Medulla oblongata (tissue), 1 donor: ENCODE measurements at regions not wholly inside any gene's neighbourhood (a gene's known extent, or its start where the extent isn't known, plus 50 kb on each side); places are given as distances from the start of the nearest gene placed in this dataset.
"Not testable (repeated sequence)": the region's sequence is repeated elsewhere in the genome, so short reads cannot be mapped to it uniquely, and the experiment has no call there.

Experiments
- DNase-seq: peaks from one replicate; pipeline ENCODE4 v3.0.0-alpha.2; 2015; ENCODE audit errors: extremely low spot score

DNA sequence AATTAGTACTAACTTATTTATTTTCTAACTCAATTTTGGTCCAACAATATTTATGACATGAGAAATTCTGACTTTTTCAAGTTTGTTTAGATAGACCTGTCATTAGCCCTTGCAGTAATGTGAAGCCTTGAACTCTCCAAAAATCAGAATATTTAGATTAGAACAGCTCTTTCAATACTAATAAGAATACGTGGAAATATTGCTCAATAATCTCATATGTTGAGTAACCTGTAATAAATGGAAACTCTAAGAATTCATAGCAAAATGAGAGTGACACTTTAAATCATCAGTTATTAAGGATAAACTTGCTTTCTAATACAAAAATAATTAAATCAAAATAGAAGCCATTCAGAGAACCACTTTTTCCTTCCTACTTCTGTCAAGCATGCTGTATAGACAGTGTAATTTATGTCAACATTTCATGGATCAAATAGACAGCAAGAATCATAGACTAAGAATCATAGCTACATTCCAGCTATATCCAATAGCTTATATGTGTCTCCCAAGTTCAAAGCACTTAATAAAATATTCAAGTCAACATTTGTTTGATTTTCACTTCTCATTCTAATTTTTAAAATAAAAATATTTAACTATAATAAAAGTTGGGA lies 710.3 kb upstream of the SOX11 start:
- no peak for DNase-seq

DNA sequence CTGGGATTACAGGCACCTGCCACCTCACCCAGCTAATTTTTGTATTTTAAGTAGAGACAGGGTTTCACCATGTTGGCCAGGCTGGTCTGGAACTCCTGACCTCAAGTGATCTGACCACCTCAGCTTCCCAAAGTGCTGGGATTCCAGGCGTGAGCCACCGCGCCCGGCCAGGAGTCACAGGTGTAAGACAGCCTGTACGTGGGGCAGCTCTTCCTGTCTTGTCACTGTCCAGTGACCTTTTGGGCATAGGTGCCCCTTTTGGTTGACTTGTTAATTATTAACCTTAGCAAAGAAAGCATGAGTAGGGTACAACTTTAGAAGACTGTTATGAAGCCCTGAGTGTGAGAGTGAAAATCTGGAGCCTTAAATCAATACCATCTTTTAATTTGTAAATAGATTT lies 703.7 kb upstream of the SOX11 start:
- not testable (repeated sequence) for DNase-seq

DNA sequence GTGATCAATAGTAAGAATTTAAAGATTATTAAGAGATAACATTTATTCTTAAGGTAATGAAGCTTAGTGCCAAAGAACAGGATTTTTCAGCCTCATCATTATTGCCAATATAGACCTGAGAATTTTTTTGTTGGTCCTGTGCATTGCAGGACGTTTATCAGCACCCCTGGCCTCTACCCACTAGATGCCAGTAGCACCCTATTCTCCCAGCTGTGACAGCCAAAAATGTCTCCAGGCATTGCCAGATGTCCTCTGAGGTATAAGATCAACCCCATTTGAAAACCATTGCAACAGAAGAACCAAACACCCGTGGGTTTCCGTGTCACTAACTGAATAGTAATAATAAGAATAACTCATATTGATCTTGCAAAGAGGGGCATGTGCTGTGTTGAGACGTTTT lies 700.0 kb upstream of the SOX11 start:
- no peak for DNase-seq

DNA sequence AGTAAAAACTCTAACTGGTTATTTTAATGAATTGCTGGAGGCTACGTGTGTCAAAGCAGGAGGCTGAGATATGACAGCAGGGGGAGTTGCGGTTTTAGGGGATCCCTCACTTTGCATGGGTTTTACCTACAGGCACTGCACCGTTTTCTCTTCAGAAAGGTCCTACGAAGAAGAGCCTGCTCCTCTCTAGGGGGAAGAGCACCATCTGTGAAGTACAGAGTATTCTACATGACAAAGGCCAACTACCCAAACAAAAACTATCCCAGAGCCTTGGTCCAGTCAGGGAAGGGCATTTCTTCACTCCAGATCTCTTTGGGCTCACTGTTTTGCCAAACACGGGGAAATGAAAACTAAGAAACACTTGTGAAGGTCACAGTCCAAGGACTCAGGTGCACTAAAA lies 696.7 kb upstream of the SOX11 start:
- no peak for DNase-seq

DNA sequence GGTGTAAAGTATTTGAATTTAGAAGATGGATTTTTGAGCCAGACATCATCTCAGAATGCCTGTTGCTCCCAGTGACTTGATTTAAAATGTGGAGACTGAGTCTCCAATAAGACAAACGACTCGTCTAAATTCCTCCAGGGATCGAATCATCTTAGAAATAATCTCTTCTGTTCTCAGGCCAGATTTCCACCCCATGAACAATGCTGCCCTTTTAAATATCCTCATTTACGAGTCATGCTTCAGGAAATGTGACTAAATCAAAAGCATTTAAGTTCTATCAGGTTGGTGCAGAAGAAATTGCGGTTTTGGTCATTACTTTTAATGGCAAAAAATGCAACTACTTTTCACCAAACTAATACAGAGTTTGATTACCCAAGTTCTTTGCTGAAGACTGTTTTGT lies 684.6 kb upstream of the SOX11 start:
- DNase-seq, result no peak

DNA sequence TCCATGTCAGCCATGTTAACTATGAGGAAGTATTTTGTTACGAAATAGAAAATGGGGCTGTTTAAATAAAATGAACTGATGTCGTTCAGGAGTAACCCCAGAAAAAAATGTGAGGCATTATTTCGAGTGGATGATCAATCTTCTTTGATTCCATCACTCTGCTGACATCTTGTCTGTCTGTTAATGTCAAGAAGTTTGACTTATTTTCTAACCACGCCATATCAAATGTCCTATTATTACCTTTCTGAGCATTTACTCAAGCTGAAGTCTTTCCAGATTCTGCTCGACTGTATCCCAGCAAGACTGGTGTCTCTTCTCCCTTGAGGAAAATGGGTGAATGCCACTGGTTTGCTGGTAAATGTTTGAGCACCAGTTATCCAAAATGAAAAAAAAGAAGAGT lies 672.9 kb upstream of the SOX11 start:
- no peak for DNase-seq

DNA sequence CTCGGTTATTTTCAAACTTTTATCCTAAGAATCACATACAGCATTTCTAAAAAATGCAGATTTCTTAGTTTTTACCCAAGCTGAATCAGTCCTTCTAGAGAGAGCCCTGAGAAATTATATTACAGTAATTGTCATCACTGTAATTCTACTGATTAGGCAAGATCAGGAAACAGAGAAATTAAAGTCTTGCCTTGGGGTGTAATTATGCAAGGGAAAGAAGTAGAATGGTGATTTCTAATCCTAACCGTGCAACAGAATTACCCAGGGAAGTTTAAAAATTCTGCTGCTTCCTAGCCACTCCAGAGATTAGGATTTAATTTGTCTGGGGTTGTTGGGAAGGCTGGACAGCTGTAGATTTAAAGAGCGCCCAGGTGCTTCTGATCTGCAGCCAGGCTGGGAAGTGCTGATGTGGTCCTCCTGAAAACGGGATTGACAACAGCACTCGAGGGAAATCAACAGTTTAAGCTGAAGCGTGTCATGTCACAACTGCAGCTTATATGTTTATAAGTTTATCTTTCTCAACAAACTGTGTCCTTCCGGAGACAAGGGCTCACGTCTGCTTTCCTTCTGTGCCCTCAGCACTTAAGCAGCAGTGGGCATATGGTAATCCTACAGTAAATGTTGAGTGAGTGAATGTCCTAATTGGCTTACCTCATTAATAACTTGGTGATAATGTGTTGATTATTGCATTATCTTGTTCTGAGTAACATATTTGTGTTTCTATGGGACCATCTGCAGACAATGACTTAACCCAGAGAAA lies 671.9 kb upstream of the SOX11 start:
- no peak for DNase-seq

DNA sequence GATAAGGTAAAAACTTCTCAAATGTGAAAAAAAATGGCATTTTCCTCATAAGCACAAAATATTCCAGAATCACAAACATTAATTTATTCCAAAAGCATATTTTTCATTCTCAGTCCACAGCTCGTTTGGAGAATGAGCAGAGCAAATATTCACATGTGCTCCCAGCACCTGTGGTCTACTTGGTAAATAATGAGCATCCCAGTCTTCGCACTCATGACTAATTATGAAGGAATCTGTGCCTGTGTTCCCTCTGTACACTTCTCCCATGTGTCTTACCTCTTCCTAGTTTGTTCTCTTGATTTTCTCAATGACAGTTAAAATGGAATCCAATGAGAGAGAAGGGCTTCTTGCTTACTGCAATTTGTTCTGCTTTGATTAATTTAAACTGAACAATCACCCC lies 671.0 kb upstream of the SOX11 start:
- DNase-seq, result no peak

DNA sequence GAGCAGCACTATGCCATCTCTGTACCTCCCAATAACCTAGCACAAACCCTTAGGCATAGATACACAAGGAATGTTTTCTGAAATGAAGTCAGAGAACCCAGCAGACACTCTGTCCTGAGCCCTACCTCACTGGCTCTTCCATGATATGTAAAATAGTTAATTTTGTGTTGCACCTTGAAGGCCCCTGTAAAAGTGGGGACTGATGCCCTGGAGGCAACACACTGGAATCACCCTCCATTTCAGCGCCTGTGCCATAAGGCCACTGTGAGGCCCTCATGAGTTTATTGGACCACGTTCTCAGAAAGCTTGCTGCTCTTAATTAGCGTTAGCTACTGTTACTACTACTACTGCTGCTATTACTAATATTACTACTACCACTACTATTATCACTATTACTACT lies 670.1 kb upstream of the SOX11 start:
- DNase-seq, result no peak

DNA sequence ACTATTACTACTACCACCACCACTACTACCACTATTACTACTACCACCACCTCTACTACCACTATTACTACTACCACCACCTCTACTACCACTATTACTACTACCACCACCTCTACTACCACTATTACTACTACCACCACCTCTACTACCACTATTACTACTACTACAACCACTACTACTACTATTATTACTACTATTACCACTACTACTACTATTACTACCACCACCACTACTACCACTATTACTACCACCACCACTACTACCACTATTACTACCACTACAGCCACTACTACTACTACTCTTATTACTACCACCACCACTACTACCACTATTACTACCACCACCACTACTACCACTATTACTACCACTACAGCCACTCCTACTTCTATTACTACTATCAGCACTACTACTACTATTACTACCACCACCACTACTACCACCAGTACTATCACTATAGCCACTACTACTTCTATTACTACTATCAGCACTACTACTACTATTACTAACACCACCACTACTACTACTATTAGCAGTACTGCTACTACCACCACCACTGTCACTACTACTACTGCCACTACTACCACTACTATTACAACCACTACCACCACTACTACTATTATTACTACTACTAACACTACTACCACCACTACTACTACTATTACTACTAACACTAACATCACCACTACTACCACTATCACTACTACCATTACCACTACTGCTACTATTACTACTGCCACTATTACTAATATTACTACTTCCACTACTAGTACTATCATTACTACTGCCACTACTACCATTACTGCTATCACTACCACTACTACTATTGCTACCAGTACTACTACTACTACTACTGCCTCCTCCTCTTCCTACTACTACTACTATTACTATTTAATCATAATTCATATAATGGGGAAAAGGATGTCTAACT lies 669.2 kb upstream of the SOX11 start:
- not testable (repeated sequence) for DNase-seq

DNA sequence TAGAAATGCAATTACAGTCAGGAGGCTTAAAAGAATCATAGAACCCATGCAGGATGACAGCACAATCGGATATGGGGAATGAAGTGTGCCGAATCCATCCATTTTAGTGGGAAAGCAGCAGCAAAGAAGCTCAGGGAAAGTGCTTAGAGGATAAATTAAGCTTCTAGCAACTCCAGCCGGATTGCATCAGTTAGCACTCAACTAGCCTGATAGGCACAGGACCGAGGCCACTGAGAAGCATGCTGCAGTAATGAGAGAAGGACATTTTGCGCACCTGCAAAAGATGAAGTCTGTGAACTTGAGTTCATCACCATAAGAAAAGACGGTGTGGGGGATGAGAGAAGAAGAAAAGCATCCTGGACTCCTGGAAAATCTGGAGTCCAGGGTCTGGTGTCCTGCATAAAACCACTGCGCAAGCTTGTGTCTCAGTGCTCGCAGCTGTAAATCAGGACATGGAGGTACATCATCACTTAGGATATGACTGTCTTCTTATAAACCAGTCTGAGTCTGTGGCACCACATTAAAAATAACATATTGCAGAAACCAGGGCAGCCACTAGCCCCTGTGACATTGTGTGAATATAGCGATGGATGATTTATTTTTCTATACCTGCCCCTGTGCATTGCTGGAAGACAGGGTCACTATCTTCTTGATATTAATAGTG lies 665.5 kb upstream of the SOX11 start:
- DNase-seq, result no peak

DNA sequence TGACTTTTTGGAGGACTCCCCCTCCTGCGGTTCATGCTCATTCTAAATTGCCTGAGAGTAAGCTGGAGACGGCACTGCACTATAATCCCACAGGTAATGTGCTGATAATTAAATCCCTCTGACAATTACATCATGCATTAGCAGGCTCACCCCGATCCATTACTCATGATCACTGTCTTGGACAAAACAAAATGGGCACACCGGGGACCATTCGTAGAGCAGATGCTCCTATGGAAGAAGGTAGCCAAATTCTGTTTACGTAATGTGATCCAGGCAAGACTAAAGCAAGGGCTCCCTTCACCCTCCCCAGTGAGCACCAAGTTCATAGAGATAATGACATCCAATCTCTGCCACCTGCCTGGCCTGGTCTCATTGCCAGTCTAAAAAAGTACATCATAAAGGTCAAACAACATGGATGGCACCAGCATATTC lies 657.1 kb upstream of the SOX11 start:
- no peak for DNase-seq

DNA sequence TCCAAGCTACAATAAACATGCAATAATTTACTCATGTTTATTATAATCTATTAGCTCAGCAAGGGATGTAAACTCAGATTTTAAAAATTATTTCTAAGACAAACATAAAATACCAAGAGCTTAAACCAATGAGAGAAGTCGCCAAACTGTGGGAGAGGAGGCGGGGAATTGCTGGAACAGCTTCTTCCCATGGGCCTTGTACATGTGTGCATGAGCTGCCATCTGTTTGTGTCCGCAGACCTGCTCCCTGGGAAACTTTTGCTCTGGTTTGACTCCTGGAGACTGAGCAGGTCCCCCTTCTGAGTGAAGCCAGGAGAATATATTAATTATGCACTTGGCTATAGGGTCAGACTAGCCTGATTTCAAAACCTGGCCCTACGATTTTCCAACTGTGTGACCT lies 655.9 kb upstream of the SOX11 start:
- no peak for DNase-seq

DNA sequence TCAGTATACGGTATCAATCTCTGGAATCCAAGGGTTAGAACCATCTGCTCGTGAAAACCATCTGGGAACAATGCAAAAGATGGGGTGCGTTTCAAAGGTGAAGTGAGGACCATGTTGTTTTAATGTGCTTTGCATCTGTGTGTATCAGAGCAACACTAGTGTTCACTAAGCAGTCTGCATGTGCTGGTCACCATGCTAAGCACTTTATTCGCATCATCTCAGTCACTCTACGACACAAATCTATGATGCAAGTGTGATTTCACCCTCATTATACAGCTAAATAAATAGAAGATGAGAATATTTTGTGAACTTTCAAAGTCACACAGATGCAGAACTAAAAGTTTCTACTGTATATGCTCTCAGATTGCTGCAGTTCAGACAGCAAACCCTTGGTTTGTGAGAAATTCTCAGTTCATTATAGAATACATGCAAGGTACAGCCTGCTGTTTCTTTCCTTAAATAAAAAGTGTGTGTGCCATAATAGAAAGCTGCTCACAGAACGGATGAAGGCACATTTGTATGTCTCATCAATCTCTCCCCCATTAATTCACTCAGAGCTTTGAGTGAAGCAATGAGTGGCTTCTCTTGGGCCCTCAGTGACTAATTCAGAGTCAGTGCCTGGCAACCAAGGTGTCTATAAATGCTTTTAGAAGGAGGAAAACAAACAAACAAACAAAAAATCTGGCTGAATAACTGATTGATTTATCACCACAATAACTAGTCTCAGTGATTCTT lies 652.8 kb upstream of the SOX11 start:
- no peak for DNase-seq

DNA sequence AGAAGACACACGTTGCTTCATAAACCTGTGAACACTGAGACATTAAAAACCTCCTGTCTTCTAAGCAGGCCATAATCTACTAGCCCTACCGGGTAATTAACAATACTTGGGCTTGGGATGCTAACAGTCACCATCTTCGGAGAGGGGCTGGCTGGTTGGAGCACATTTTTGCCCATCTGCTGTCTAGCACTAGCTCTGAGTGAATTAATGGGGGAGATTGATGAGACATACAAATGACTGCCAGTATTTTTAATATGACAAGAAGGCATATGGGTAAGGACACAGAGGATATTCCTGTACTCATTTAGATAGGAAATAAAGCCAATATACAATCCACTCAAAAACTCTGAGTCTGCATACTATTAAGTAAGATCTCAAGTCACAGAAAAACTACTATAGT lies 651.6 kb upstream of the SOX11 start:
- no peak for DNase-seq

DNA sequence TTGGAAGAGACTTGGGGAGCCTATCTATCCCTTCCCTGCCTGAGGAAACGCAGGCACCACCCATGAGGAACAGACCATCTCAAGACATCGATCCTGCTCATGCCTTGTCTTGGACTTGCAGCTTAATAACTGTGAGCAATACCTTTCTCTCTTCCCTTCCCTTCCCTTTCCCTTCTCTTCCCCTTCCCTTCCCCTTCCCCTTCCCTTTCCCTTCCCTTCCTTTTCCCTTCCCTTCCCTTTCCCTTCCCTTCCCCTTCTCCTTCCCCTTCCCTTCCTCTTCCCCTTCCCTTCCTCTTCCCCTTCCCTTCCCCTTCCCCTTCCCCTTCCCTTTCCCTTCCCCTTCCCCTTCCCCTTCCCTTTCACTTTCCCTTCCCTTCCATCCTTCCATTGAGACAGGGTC lies 650.7 kb upstream of the SOX11 start:
- DNase-seq, result no peak

DNA sequence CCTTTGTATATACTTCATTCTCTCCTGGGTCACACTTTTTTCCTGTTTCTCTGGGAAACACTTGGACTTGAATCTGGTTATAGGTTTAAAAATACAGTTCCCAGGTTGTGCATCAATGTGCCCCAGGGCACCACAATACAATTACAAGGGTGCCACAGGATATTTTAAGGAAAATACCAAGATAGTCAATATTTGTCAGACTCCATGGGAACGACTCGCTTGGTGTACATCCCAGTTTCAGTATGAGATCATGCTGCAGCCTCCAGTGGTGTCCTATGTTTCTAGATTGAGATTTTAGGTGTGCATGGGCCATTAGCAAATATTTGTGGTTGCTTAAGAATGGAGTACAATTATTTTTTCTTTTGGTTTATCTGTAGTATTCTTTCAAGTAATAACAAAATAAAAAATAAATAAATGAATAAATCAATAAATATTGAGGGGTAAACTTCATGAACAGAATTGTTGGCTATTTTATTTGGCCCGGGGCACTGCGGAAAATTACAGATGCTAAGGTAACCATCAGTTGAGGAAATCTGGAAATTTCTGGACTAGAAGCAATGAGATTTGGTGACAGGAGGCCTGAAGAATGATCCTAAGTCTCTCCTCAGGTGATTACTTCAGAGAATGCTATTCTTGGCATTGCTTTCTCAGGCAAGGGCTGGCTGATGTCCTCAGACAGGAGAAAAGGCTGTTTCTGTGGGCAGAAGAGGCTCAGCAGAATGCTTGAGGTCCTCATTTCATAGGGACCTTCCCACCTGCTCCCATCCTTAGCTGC lies 649.3 kb upstream of the SOX11 start:
- DNase-seq, result no peak

DNA sequence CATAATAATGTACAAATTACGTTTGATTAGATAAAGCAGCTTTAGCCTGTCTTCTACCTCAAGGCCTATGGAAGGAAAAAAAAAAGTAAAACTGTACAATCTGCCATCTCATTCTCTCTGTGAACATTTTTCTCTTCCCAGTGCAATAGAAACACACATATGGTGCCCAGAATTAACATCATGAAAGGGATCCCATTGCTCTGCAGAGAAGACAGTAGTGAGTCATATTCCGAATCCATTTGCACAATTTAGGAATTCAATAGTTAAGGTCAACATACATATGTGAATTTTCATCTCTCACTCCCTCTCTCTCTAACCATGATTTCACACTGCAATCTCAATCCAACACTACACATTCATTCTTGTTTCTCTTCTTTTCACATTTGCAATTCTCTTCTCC lies 640.9 kb upstream of the SOX11 start:
- DNase-seq, result no peak

DNA sequence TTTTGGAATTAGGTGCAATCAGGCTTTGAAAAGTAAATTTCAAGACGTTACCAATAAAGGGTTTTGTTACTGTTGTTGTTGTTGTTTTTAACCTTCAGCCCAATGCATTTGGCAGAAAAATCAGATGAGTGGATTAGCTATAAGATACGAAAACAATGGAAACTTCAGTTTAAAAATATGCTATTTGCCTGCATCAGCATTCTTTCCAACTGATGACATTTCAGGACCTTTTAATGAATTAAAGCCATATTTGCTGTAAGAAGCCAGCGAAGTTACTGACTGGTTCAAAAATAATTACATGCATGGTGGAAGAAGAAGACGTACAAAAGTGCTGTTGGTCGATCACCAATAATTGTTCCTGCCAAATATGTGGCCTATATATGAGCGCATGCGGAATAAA lies 639.3 kb upstream of the SOX11 start:
- DNase-seq, result no peak

DNA sequence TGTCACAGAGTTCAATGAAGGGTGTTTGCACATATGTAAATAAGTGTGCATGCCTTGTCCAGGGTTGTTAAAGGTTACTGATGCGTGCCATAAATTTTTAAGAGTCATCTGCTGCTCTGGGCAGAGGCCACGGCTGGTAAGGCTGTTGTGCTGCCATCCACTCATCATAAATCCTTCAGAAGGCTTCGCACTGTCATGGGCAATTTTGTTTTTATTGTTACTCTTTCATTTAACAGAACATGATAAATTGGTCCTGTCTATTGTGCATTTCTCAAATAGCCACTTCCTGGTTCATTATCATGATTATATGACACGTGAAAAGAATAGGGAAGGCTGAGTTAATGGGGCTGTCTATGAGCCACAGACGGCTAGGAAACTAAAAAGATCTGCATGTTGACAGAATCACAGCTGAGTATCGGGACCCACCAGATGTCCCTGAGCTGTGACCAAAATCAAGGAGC lies 634.3 kb upstream of the SOX11 start:
- no peak for DNase-seq

DNA sequence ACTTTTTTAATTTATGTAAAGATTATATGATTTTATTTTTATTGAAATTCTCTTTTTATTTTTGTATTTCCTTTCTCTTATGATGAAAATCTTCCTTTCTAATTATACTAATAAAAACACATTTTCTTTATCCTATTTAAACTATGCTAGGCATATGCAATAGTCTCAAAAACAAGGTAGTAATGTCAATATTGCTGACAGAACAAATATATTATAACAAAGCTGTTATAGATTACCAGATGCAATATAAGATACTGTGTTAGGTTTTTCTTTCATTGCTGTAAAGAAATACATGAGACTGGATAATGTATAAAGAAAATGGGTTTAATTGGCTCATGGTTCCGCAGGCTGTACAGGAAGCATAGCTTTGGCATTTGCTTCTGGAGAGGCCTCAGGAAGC lies 631.2 kb upstream of the SOX11 start:
- no peak for DNase-seq
